ENCODE measurements at regions not wholly inside any gene's neighbourhood (a gene's known extent, or its start where the extent isn't known, plus 50 kb on each side); places are given as distances from the start of the nearest gene placed in this dataset.

GRCh38 chr13:59312776-59313175 is 851.0 kb downstream of the DIAPH3 start:
- TF ChIP-seq CTCF (IDR thresholded peaks at IDR 0.05; ENCODE audit: insufficient read depth, low read length): no peak
- no peak for TF ChIP-seq POLR2AphosphoS5 (IDR thresholded peaks at IDR 0.05; ENCODE audit: low read depth)
- no peak for TF ChIP-seq SPI1 (IDR thresholded peaks at IDR 0.05; ENCODE audit: borderline replicate concordance, low read depth)
- no peak for TF ChIP-seq REST (IDR thresholded peaks at IDR 0.05; ENCODE audit: insufficient replicate concordance, low read depth)
- TF ChIP-seq GABPA (IDR thresholded peaks at IDR 0.05; ENCODE audit: low read depth): no peak

Measured in HL-60 (cell line).